Gastrocnemius medialis (tissue), 4 donors: ENCODE measurements at regions not wholly inside any gene's neighbourhood (a gene's known extent, or its start where the extent isn't known, plus 50 kb on each side); places are given as distances from the start of the nearest gene placed in this dataset.

Experiments used
- POLR2A ChIP-seq, 2 donors: fragments of 450-650 bp; IDR thresholded peaks; one replicate each; pipeline ENCODE4 v1.6.1; 2017; ENCODE audit warnings: antibody characterized with exemption in 2 of 2, mild to moderate bottlenecking in 2 of 2, moderate library complexity in 2 of 2
- TF ChIP-seq, protein P1 (sequence below), 5 experiments: fragments of 450-650 bp in 3 of 5; fragments of 200-600 bp in 2 of 5; sonication (generic) in 2 of 5; IDR thresholded peaks in 4 of 5; conservative IDR thresholded peaks in 1 of 5; 1 replicate in 4 of 5; 2 replicates in 1 of 5; pipeline ENCODE4 v1.5.1; 2016 to 2019; ENCODE audit warnings: antibody characterized with exemption in 5 of 5, mild to moderate bottlenecking in 3 of 5, moderate library complexity in 3 of 5

GRCh38 chr16:80299416-80299815 is 241.4 kb upstream of the DYNLRB2 start:
- TF ChIP-seq, protein P1, sequence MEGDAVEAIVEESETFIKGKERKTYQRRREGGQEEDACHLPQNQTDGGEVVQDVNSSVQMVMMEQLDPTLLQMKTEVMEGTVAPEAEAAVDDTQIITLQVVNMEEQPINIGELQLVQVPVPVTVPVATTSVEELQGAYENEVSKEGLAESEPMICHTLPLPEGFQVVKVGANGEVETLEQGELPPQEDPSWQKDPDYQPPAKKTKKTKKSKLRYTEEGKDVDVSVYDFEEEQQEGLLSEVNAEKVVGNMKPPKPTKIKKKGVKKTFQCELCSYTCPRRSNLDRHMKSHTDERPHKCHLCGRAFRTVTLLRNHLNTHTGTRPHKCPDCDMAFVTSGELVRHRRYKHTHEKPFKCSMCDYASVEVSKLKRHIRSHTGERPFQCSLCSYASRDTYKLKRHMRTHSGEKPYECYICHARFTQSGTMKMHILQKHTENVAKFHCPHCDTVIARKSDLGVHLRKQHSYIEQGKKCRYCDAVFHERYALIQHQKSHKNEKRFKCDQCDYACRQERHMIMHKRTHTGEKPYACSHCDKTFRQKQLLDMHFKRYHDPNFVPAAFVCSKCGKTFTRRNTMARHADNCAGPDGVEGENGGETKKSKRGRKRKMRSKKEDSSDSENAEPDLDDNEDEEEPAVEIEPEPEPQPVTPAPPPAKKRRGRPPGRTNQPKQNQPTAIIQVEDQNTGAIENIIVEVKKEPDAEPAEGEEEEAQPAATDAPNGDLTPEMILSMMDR (IDR thresholded peaks at IDR 0.05 in 4 of 5, conservative IDR thresholded peaks at IDR 0.05 in 1 of 5) = no peak
- no peak for TF ChIP-seq POLR2A (IDR thresholded peaks at IDR 0.05)
